ENCODE measurements at regions not wholly inside any gene's neighbourhood (a gene's known extent, or its start where the extent isn't known, plus 50 kb on each side); places are given as distances from the start of the nearest gene placed in this dataset.

DNA sequence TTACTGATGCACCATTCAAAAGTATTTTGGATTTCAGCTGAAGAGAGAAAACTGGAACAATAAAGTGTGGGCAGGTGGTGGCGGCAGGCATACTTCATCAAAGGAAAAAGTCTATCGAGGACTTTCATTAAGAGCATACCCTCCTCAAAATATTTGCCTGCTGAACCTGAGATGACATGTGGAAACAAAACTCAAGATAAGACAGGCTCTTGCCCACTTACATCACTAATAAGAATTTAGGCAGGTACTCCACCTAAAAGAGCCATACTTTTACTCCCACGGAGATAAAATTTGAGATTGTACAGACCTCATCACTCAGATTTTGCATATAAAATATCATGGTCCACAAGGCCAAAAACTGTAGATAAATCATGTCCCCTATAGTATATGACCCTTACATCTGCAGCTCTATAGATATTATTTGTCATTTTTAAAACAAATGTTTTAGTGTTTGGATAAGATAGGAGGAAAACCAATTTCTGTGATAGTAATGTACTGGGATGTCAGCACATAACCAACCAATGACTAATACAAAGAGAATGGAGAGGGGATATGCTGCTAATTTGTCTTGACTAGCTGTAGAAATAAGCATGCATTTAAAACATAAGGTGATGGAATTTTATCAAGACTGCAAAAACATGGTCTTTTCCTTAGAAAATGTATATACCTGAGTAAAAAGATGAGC lies 730.6 kb upstream of the ZNF608 start:
- TF ChIP-seq POLR2A (IDR thresholded peaks at IDR 0.05): no peak
- TF ChIP-seq, protein P1, sequence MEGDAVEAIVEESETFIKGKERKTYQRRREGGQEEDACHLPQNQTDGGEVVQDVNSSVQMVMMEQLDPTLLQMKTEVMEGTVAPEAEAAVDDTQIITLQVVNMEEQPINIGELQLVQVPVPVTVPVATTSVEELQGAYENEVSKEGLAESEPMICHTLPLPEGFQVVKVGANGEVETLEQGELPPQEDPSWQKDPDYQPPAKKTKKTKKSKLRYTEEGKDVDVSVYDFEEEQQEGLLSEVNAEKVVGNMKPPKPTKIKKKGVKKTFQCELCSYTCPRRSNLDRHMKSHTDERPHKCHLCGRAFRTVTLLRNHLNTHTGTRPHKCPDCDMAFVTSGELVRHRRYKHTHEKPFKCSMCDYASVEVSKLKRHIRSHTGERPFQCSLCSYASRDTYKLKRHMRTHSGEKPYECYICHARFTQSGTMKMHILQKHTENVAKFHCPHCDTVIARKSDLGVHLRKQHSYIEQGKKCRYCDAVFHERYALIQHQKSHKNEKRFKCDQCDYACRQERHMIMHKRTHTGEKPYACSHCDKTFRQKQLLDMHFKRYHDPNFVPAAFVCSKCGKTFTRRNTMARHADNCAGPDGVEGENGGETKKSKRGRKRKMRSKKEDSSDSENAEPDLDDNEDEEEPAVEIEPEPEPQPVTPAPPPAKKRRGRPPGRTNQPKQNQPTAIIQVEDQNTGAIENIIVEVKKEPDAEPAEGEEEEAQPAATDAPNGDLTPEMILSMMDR (IDR thresholded peaks at IDR 0.05): no peak
